Epidermal melanocyte (primary cell): ENCODE measurements at regions not wholly inside any gene's neighbourhood (a gene's known extent, or its start where the extent isn't known, plus 50 kb on each side); places are given as distances from the start of the nearest gene placed in this dataset.

Source experiments
- DNase-seq: peaks from one replicate; pipeline ENCODE4 v3.0.0; 2011; ENCODE audit warnings: low spot score; ENCODE audit not compliant: insufficient read length

- no peak for DNase-seq
Measured at GRCh38 chr12:11568155-11568761, 81.2 kb upstream of the ETV6 start.

- DNase-seq, result no peak
Measured at GRCh38 chr12:11568762-11569478, 80.6 kb upstream of the ETV6 start.

GRCh38 chr12:11569716-11570115 is 79.8 kb upstream of the ETV6 start:
- no peak for DNase-seq

GRCh38 chr12:11573880-11574279 is 75.6 kb upstream of the ETV6 start:
- no peak for DNase-seq

GRCh38 chr12:11576104-11576503 is 73.4 kb upstream of the ETV6 start:
- no peak for DNase-seq

- no peak for DNase-seq
Measured at GRCh38 chr12:11577658-11578260, 71.7 kb upstream of the ETV6 start.

- no peak for DNase-seq
Measured at GRCh38 chr12:11578461-11578993, 70.9 kb upstream of the ETV6 start.

GRCh38 chr12:11580125-11580751 is 69.2 kb upstream of the ETV6 start:
- no peak for DNase-seq

- DNase-seq, result peak; percentile 62
Measured at GRCh38 chr12:11581179-11581755, 68.2 kb upstream of the ETV6 start.

- DNase-seq, result no peak
Measured at GRCh38 chr12:11584221-11584855, 65.1 kb upstream of the ETV6 start.

- no peak for DNase-seq
Measured at GRCh38 chr12:11592484-11592883, 57.0 kb upstream of the ETV6 start.

GRCh38 chr12:11593013-11593412 is 56.5 kb upstream of the ETV6 start:
- no peak for DNase-seq

GRCh38 chr12:11595080-11595479 is 54.4 kb upstream of the ETV6 start:
- DNase-seq, result no peak

GRCh38 chr12:11596141-11596540 is 53.3 kb upstream of the ETV6 start:
- DNase-seq, result no peak

GRCh38 chr12:11598900-11599299 is 50.6 kb upstream of the ETV6 start:
- no peak for DNase-seq
